GM19452 (cell line): ENCODE measurements at regions not wholly inside any gene's neighbourhood (a gene's known extent, or its start where the extent isn't known, plus 50 kb on each side); places are given as distances from the start of the nearest gene placed in this dataset.
A peak's percentile ranks its signal among the peaks of the same experiment; 100 is the strongest.

Experiments
- ATAC-seq: cut with Tn5 transposase; IDR thresholded peaks from one replicate; pipeline ENCODE4 v1.9.1; 2021; ENCODE audit not compliant: unreplicated experiment

GRCh38 chr5:56595566-56595965, 219.8 kb upstream of the MAP3K1 start:
- ATAC-seq = no peak

- no peak for ATAC-seq
Measured at GRCh38 chr5:56594792-56595191, 220.6 kb upstream of the MAP3K1 start.

GRCh38 chr5:56591081-56591480, 224.3 kb upstream of the MAP3K1 start:
- ATAC-seq = no peak

GRCh38 chr5:56589481-56589860, 225.9 kb upstream of the MAP3K1 start:
- ATAC-seq = peak; percentile 4

- ATAC-seq = peak; percentile 99
Measured at GRCh38 chr5:56588636-56589480, 226.5 kb upstream of the MAP3K1 start.

- ATAC-seq = no peak
Measured at GRCh38 chr5:56588131-56588487, 227.2 kb upstream of the MAP3K1 start.

GRCh38 chr5:56587381-56588130, 227.8 kb upstream of the MAP3K1 start:
- no peak for ATAC-seq

GRCh38 chr5:56585999-56586691, 229.2 kb upstream of the MAP3K1 start:
- ATAC-seq = no peak

GRCh38 chr5:56585461-56585860, 229.9 kb upstream of the MAP3K1 start:
- ATAC-seq = no peak

- ATAC-seq = no peak
Measured at GRCh38 chr5:56581426-56581825, 233.9 kb upstream of the MAP3K1 start.

GRCh38 chr5:56580864-56581263, 234.5 kb upstream of the MAP3K1 start:
- no peak for ATAC-seq

GRCh38 chr5:56575821-56576220, 239.5 kb upstream of the MAP3K1 start:
- no peak for ATAC-seq

GRCh38 chr5:56574778-56575177, 240.6 kb upstream of the MAP3K1 start:
- no peak for ATAC-seq

- ATAC-seq = no peak
Measured at GRCh38 chr5:56569566-56569965, 245.8 kb upstream of the MAP3K1 start.

- no peak for ATAC-seq
Measured at GRCh38 chr5:56569076-56569475, 246.3 kb upstream of the MAP3K1 start.

GRCh38 chr5:56567278-56567677, 248.1 kb upstream of the MAP3K1 start:
- no peak for ATAC-seq

- ATAC-seq = no peak
Measured at GRCh38 chr5:56566374-56567249, 248.7 kb upstream of the MAP3K1 start.

GRCh38 chr5:56565644-56566043, 249.7 kb upstream of the MAP3K1 start:
- ATAC-seq = no peak

GRCh38 chr5:56565283-56565615, 250.1 kb upstream of the MAP3K1 start:
- no peak for ATAC-seq

GRCh38 chr5:56564541-56565282, 250.6 kb upstream of the MAP3K1 start:
- ATAC-seq = no peak
